Prostate gland (tissue), 2 donors: ENCODE measurements at regions not wholly inside any gene's neighbourhood (a gene's known extent, or its start where the extent isn't known, plus 50 kb on each side); places are given as distances from the start of the nearest gene placed in this dataset.

Experiments
- DNase-seq: peaks from one replicate; pipeline ENCODE4 v3.0.0-alpha.2; 2019; ENCODE audit warnings: low spot score
- H3K27ac ChIP-seq, 2 donors: fragments of 200-600 bp; sonication (generic); 2 replicates each; pipeline ENCODE4 v1.5.1; 2017 to 2019
- H3K27me3 ChIP-seq: fragments of 200-600 bp; sonication (generic); replicated peaks from 2 replicates; pipeline ENCODE4 v1.5.1; 2019; ENCODE audit not compliant: insufficient read depth
- H3K36me3 ChIP-seq, 2 donors: fragments of 200-600 bp; sonication (generic); 1 replicate in 1 of 2; 2 replicates in 1 of 2; pipeline versions ENCODE4 v1.5.1 to v1.8.1; 2017 to 2019
- H3K4me1 ChIP-seq: fragments of 200-600 bp; sonication (generic); replicated peaks from 2 replicates; pipeline ENCODE4 v1.5.1; 2019
- H3K4me3 ChIP-seq, 2 donors: fragments of 200-600 bp; sonication (generic); 2 replicates each; pipeline ENCODE4 v1.5.1; 2017 to 2019
- H3K9me3 ChIP-seq: fragments of 200-600 bp; sonication (generic); 2 replicates; pipeline ENCODE4 v1.5.1; 2017
- CTCF ChIP-seq, 4 experiments: fragments of 200-600 bp in 2 of 4; fragments of 450-650 bp in 2 of 4; sonication (generic) in 2 of 4; IDR thresholded peaks; 1 replicate in 3 of 4; 2 replicates in 1 of 4; pipeline ENCODE4 v1.5.1; 2016 to 2019; ENCODE audit warnings: antibody characterized with exemption in 4 of 4, mild to moderate bottlenecking in 2 of 4, moderate library complexity in 2 of 4
- POLR2A ChIP-seq: fragments of 450-650 bp; IDR thresholded peaks from one replicate; pipeline ENCODE4 v1.6.1; 2016; ENCODE audit warnings: antibody characterized with exemption, mild to moderate bottlenecking
- POLR2AphosphoS5 ChIP-seq: sonication (generic); formaldehyde crosslinking; IDR thresholded peaks from one replicate; pipeline ENCODE4 v1.6.1; 2017; ENCODE audit warnings: antibody characterized with exemption
- WGBS: methylation state at CpG from one replicate; pipeline ENCODE4 v1.1.5; 2018; 5-methylcytosine and 5-hydroxymethylcytosine counted together
- intact Hi-C: fragments of 100-400 bp; cut with DNase I; formaldehyde crosslinking; loops from one replicate; pipeline ENCODE4 v1.14.2; 2022

- H3K27ac ChIP-seq, result no peak overlapping the region
- intact Hi-C loops, result no loop called here
- no peaks in the 10 kb centered on the region for H3K9me3 ChIP-seq
- no peak for DNase-seq
- 76% methylated on average over 1 of the region's 1 CpG for WGBS
- H3K4me3 ChIP-seq, result no peak overlapping the region
- TF ChIP-seq POLR2A, result no peak
- TF ChIP-seq POLR2AphosphoS5, result no peak
- no peak for TF ChIP-seq CTCF (IDR thresholded peaks at IDR 0.05)
- H3K4me1 ChIP-seq, result no peaks in the 10 kb centered on the region
- no peaks in the 10 kb centered on the region for H3K36me3 ChIP-seq
- no peaks in the 10 kb centered on the region for H3K27me3 ChIP-seq
Observed at GRCh38 chr1:219538886-219539285, 74.0 kb downstream of the ZC3H11B start.

- Histone ChIP-seq H3K27ac (no peak overlapping the region), H3K4me3 (no peak overlapping the region), H3K9me3 (no peaks in the 10 kb centered on the region), H3K4me1 (no peaks in the 10 kb centered on the region), H3K27me3 (no peaks in the 10 kb centered on the region), H3K36me3 (no peaks in the 10 kb centered on the region)
- intact Hi-C loops, result no loop called here
- no peak for DNase-seq
- 85% methylated on average over 2 of the region's 2 CpGs for WGBS
- TF ChIP-seq POLR2AphosphoS5 (no peak), POLR2A (no peak), CTCF (IDR thresholded peaks at IDR 0.05) (no peak)
Observed at GRCh38 chr1:219537223-219537631, 75.7 kb downstream of the ZC3H11B start.

GRCh38 chr1:219536038-219536437 lies 76.9 kb downstream of the ZC3H11B start:
- 94% methylated on average over 4 of the region's 4 CpGs for WGBS
- intact Hi-C loops, result no loop called here
- TF ChIP-seq POLR2A (no peak), CTCF (IDR thresholded peaks at IDR 0.05) (no peak), POLR2AphosphoS5 (no peak)
- H3K27ac ChIP-seq, result no peak overlapping the region
- no peaks in the 10 kb centered on the region for H3K36me3 ChIP-seq
- no peaks in the 10 kb centered on the region for H3K9me3 ChIP-seq
- no peak for DNase-seq
- no peaks in the 10 kb centered on the region for H3K27me3 ChIP-seq
- no peaks in the 10 kb centered on the region for H3K4me1 ChIP-seq
- no peak overlapping the region for H3K4me3 ChIP-seq

GRCh38 chr1:219534991-219535390 lies 77.9 kb downstream of the ZC3H11B start:
- Histone ChIP-seq H3K4me1 (no peaks in the 10 kb centered on the region), H3K4me3 (no peak overlapping the region), H3K27me3 (no peaks in the 10 kb centered on the region), H3K36me3 (no peaks in the 10 kb centered on the region), H3K27ac (no peak overlapping the region), H3K9me3 (no peaks in the 10 kb centered on the region)
- intact Hi-C loops, result no loop called here
- TF ChIP-seq CTCF (IDR thresholded peaks at IDR 0.05) (no peak), POLR2A (no peak), POLR2AphosphoS5 (no peak)
- DNase-seq, result no peak
- WGBS, result 69% methylated on average over 1 of the region's 1 CpG

- DNase-seq, result no peak
- Histone ChIP-seq H3K4me1 (no peaks in the 10 kb centered on the region), H3K9me3 (no peaks in the 10 kb centered on the region), H3K27me3 (no peaks in the 10 kb centered on the region), H3K36me3 (no peaks in the 10 kb centered on the region), H3K27ac (no peak overlapping the region), H3K4me3 (no peak overlapping the region)
- intact Hi-C loops, result no loop called here
- no peak for TF ChIP-seq CTCF (IDR thresholded peaks at IDR 0.05)
- 65% methylated on average over 1 of the region's 1 CpG for WGBS
Observed at GRCh38 chr1:219533280-219533679, 79.6 kb downstream of the ZC3H11B start.
